MCF 10A (cell line): ENCODE measurements at regions not wholly inside any gene's neighbourhood (a gene's known extent, or its start where the extent isn't known, plus 50 kb on each side); places are given as distances from the start of the nearest gene placed in this dataset.

Source experiments
- BruUV-seq: library from RNA; stranded (reverse); fragments of 400-500 nt; replicated peaks from 2 replicates; lab custom pipeline; 2021; lab: Mats Ljungman, UMichigan
- CTCF ChIA-PET: fragments of 300-600 bp; sonication (Branson Sonifier 250); formaldehyde crosslinking; extraction: SDS; loops from one replicate; lab custom pipeline; 2021; ENCODE audit warnings: antibody characterized with exemption, inconsistent platforms; lab: Yijun Ruan, JAX
- POLR2A ChIA-PET: fragments of 300-600, 350-650 bp; sonication (Branson Sonifier 250); formaldehyde crosslinking; extraction: SDS; loops from one replicate; lab custom pipeline; 2020; ENCODE audit warnings: antibody characterized with exemption, inconsistent platforms; lab: Yijun Ruan, JAX
- DNase-seq: peaks from one replicate; pipeline ENCODE4 v3.0.0-alpha.2; 2018; ENCODE audit not compliant: unreplicated experiment
- H3K27ac Mint-ChIP-seq: one replicate; pipeline ENCODE4 v1.8.0; 2022; ENCODE audit warnings: mild to moderate bottlenecking, low read depth, mixed read lengths; ENCODE audit not compliant: unreplicated experiment
- H3K27me3 Mint-ChIP-seq: one replicate; pipeline ENCODE4 v1.8.0; 2022; ENCODE audit warnings: mixed read lengths; ENCODE audit not compliant: insufficient read depth, unreplicated experiment
- H3K36me3 Mint-ChIP-seq: one replicate; pipeline ENCODE4 v1.8.0; 2022; ENCODE audit warnings: mild to moderate bottlenecking, moderate library complexity, mixed read lengths; ENCODE audit not compliant: insufficient read depth, unreplicated experiment
- H3K4me1 Mint-ChIP-seq: one replicate; pipeline ENCODE4 v1.8.0; 2022; ENCODE audit warnings: mixed read lengths; ENCODE audit not compliant: insufficient read depth, unreplicated experiment
- H3K4me3 Mint-ChIP-seq: one replicate; pipeline ENCODE4 v1.8.0; 2022; ENCODE audit warnings: mild to moderate bottlenecking, moderate library complexity, mixed read lengths; ENCODE audit not compliant: unreplicated experiment
- H3K9me3 Mint-ChIP-seq: one replicate; pipeline ENCODE4 v1.8.0; 2022; ENCODE audit warnings: mixed read lengths; ENCODE audit not compliant: unreplicated experiment
- CTCF ChIP-seq: fragments of 200-600 bp; IDR thresholded peaks from one replicate; pipeline ENCODE4 v1.8.0; 2022; ENCODE audit warnings: antibody characterized with exemption, mild to moderate bottlenecking; ENCODE audit not compliant: unreplicated experiment
- intact Hi-C: fragments of 100-400 bp; cut with micrococcal nuclease; formaldehyde crosslinking; loops from 2 replicates; pipeline ENCODE4 v1.14.1; 2022

- H3K27ac Mint-ChIP-seq = no peak overlapping the region
- TF ChIP-seq CTCF = no peak
- peaks cover 64% of the 10 kb centered on the region for H3K27me3 Mint-ChIP-seq
- H3K36me3 Mint-ChIP-seq = no peaks in the 10 kb centered on the region
- intact Hi-C loops = loop anchor here (10.0 kb wide), 1 partner anchor 241 kb away; no protein-coding TSS in a partner anchor
- H3K4me1 Mint-ChIP-seq = no peaks in the 10 kb centered on the region
- DNase-seq = no peak
- BruUV-seq = no TSS peak
- no peaks in the 10 kb centered on the region for H3K9me3 Mint-ChIP-seq
- ChIA-PET CTCF (interaction anchor here (0.6 to 2.2 kb wide), 5 partner anchors 124 to 279 kb away, joined by 3 to 8 read pairs (median 5); no protein-coding TSS in a partner anchor), POLR2A (no interaction called here)
- no peak overlapping the region for H3K4me3 Mint-ChIP-seq
Observed at GRCh38 chr12:111175396-111176094, 193.3 kb downstream of the PHETA1 start.

DNA sequence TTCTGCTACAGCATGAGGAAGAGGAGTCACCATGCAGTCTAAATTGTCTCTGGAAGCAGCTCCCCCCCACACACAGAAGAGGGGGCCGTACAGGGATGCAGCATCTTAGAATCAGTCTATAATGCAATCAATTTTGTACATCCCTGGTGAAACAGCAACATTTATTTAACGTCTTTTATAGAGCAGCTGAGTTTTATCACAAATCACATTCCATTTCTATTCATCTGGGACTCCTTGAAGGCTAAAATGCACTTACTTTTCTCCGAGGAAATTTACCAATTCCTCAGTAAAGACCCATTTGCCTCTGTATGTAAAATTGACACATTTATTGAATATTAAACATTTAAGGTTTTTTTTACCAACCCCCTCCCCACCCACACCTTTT lies 193.9 kb downstream of the PHETA1 start:
- no peaks in the 10 kb centered on the region for H3K36me3 Mint-ChIP-seq
- intact Hi-C loops = loop anchor here (1.0 to 10.0 kb wide), 3 partner anchors 151 to 281 kb away; no protein-coding TSS in a partner anchor
- no peak overlapping the region for H3K27ac Mint-ChIP-seq
- no peak for TF ChIP-seq CTCF
- peaks cover 64% of the 10 kb centered on the region for H3K27me3 Mint-ChIP-seq
- BruUV-seq = no TSS peak
- no peak overlapping the region for H3K4me3 Mint-ChIP-seq
- ChIA-PET CTCF (interaction anchor here (1.3 to 2.2 kb wide), 4 partner anchors 147 to 279 kb away, joined by 3 to 8 read pairs (median 6); no protein-coding TSS in a partner anchor), POLR2A (no interaction called here)
- H3K4me1 Mint-ChIP-seq = no peaks in the 10 kb centered on the region
- no peaks in the 10 kb centered on the region for H3K9me3 Mint-ChIP-seq
- no peak for DNase-seq

DNA sequence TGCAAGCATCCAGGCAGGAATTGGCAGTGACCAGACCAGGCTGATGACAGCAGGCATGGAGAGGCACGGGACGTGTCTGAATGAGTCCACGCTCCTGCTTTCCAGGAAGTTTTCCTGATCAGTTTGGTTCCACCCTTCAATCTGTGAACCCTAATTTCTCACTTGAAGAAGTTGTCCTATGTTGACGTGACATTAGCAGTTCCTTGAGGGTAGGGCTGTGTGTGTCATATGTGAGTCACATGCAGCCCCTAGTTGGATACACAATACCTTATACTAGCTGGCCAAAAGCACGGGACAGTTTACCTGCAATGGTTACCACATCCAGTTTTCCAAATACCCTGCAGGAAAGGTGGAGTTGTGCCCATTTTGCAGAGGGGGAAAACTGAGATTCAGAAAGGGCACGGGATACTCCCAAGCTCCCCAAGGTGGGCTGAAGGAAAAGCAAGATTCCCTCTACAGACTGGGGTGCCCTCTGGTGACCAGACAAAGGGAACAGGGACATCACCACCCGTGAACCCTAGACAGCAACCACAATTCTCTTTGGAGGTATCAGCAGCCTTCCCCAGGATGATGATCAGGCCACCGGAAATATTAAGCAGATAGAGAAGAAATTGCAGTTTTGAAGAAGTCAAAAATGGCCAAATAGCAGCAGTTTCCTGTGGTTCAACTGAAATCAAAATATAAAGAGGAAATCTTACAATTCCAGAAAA lies 194.5 kb downstream of the PHETA1 start:
- no peaks in the 10 kb centered on the region for H3K4me1 Mint-ChIP-seq
- CTCF ChIA-PET = interaction anchor here (0.5 to 2.2 kb wide), 7 partner anchors 98 to 278 kb away, joined by 3 to 8 read pairs (median 5); no protein-coding TSS in a partner anchor
- no peaks in the 10 kb centered on the region for H3K9me3 Mint-ChIP-seq
- BruUV-seq = no TSS peak
- POLR2A ChIA-PET = no interaction called here
- TF ChIP-seq CTCF = no peak
- intact Hi-C loops = loop anchor here (1.0 to 10.0 kb wide), 3 partner anchors 150 to 280 kb away; no protein-coding TSS in a partner anchor
- peak; percentile 27 for DNase-seq
- no peak overlapping the region for H3K27ac Mint-ChIP-seq
- no peaks in the 10 kb centered on the region for H3K36me3 Mint-ChIP-seq
- peaks cover 64% of the 10 kb centered on the region for H3K27me3 Mint-ChIP-seq
- no peak overlapping the region for H3K4me3 Mint-ChIP-seq

GRCh38 chr12:111173836-111174235 lies 195.1 kb downstream of the PHETA1 start:
- no peak for DNase-seq
- Mint-ChIP-seq H3K27ac (no peak overlapping the region), H3K9me3 (no peaks in the 10 kb centered on the region), H3K4me3 (no peak overlapping the region), H3K36me3 (no peaks in the 10 kb centered on the region), H3K4me1 (no peaks in the 10 kb centered on the region), H3K27me3 (peaks cover 64% of the 10 kb centered on the region)
- intact Hi-C loops = loop anchor here (1.0 to 10.0 kb wide), 3 partner anchors 150 to 280 kb away; no protein-coding TSS in a partner anchor
- no peak for TF ChIP-seq CTCF
- ChIA-PET CTCF (interaction anchor here (0.5 to 2.2 kb wide), 8 partner anchors 94 to 278 kb away, joined by 3 to 8 read pairs (median 4); no protein-coding TSS in a partner anchor), POLR2A (no interaction called here)
- BruUV-seq = no TSS peak
